NCI-H2029 (cell line): ENCODE measurements at regions not wholly inside any gene's neighbourhood (a gene's known extent, or its start where the extent isn't known, plus 50 kb on each side); places are given as distances from the start of the nearest gene placed in this dataset.

Source experiments
- DNase-seq: peaks from one replicate; lab custom pipeline; 2025; lab: John Stamatoyannopoulos, UW

GRCh38 chr3:109903100-109903499 lies 565.8 kb upstream of the DPPA4 start:
- no peak for DNase-seq

GRCh38 chr3:109910772-109911171 lies 573.4 kb upstream of the DPPA4 start:
- no peak for DNase-seq

- no peak for DNase-seq
Measured at GRCh38 chr3:109918740-109919139, 581.4 kb upstream of the DPPA4 start.

- DNase-seq: no peak
Measured at GRCh38 chr3:109920749-109921148, 583.4 kb upstream of the DPPA4 start.

GRCh38 chr3:109921509-109921908 lies 584.2 kb upstream of the DPPA4 start:
- DNase-seq: peak; percentile 65

GRCh38 chr3:109922856-109923255 lies 585.5 kb upstream of the DPPA4 start:
- no peak for DNase-seq

GRCh38 chr3:109923431-109923830 lies 586.1 kb upstream of the DPPA4 start:
- no peak for DNase-seq

GRCh38 chr3:109924196-109924595 lies 586.9 kb upstream of the DPPA4 start:
- no peak for DNase-seq

- no peak for DNase-seq
Measured at GRCh38 chr3:109926376-109926775, 589.0 kb upstream of the DPPA4 start.

- DNase-seq: no peak
Measured at GRCh38 chr3:109927161-109927560, 589.8 kb upstream of the DPPA4 start.

GRCh38 chr3:109927726-109928125 lies 590.4 kb upstream of the DPPA4 start:
- no peak for DNase-seq

- DNase-seq: no peak
Measured at GRCh38 chr3:109930582-109930981, 593.2 kb upstream of the DPPA4 start.

- DNase-seq: no peak
Measured at GRCh38 chr3:109933576-109933975, 596.2 kb upstream of the DPPA4 start.

GRCh38 chr3:109939817-109940216 lies 602.5 kb upstream of the DPPA4 start:
- DNase-seq: no peak

- DNase-seq: no peak
Measured at GRCh38 chr3:109943181-109943580, 605.8 kb upstream of the DPPA4 start.

GRCh38 chr3:109944836-109945235 lies 607.5 kb upstream of the DPPA4 start:
- DNase-seq: no peak

GRCh38 chr3:109952924-109953323 lies 615.6 kb upstream of the DPPA4 start:
- no peak for DNase-seq

GRCh38 chr3:109963831-109964230 lies 626.5 kb upstream of the DPPA4 start:
- peak; percentile 93 for DNase-seq

- no peak for DNase-seq
Measured at GRCh38 chr3:109973733-109974132, 636.4 kb upstream of the DPPA4 start.

GRCh38 chr3:109977897-109978296 lies 640.6 kb upstream of the DPPA4 start:
- DNase-seq: no peak

- no peak for DNase-seq
Measured at GRCh38 chr3:109982201-109982600, 644.9 kb upstream of the DPPA4 start.

- no peak for DNase-seq
Measured at GRCh38 chr3:109984976-109985375, 647.6 kb upstream of the DPPA4 start.

- no peak for DNase-seq
Measured at GRCh38 chr3:109985943-109986555, 648.7 kb upstream of the DPPA4 start.

- DNase-seq: no peak
Measured at GRCh38 chr3:109994853-109995252, 657.5 kb upstream of the DPPA4 start.

GRCh38 chr3:109995377-109995776 lies 658.0 kb upstream of the DPPA4 start:
- no peak for DNase-seq
